GM23338 (cell line): ENCODE measurements at regions not wholly inside any gene's neighbourhood (a gene's known extent, or its start where the extent isn't known, plus 50 kb on each side); places are given as distances from the start of the nearest gene placed in this dataset.

ENCODE experiments used
- EZH2 ChIP-seq: fragments of 200-600 bp; sonication (generic); IDR thresholded peaks from one replicate; pipeline ENCODE4 v1.8.0; 2017; ENCODE audit warnings: antibody characterized with exemption, mild to moderate bottlenecking, low read depth; ENCODE audit not compliant: unreplicated experiment
- EZH2phosphoT487 ChIP-seq: fragments of 200-600 bp; sonication (generic); IDR thresholded peaks from one replicate; pipeline ENCODE4 v1.8.1; 2018; ENCODE audit warnings: antibody characterized with exemption; ENCODE audit not compliant: unreplicated experiment
- JUNB ChIP-seq: IDR thresholded peaks from one replicate; pipeline ENCODE4 v1.6.1; 2016; ENCODE audit warnings: antibody characterized with exemption; ENCODE audit not compliant: unreplicated experiment
- NANOG ChIP-seq: IDR thresholded peaks from 2 replicates; pipeline ENCODE4 v1.6.1; 2016; ENCODE audit warnings: antibody characterized with exemption, borderline replicate concordance
- POLR2AphosphoS5 ChIP-seq: IDR thresholded peaks from 2 replicates; pipeline ENCODE4 v1.6.1; 2016; ENCODE audit warnings: antibody characterized with exemption, low read depth
- ZNF331 ChIP-seq: fragments of 250-450 bp; sonication (Bioruptor Pico); IDR thresholded peaks from 2 replicates; pipeline ENCODE4 v1.5.0; 2020; ENCODE audit warnings: low read depth, mild to moderate bottlenecking, moderate library complexity
- TF ChIP-seq, protein P1 (sequence below), 2 experiments: fragments of 200-600 bp in 1 of 2; sonication (generic) in 1 of 2; conservative IDR thresholded peaks; 2 replicates each; pipeline versions ENCODE4 v1.5.1 to v1.6.1; 2016 to 2017; ENCODE audit warnings: antibody characterized with exemption in 2 of 2, low read depth in 2 of 2, mild to moderate bottlenecking in 2 of 2, moderate library complexity in 1 of 2
- TF ChIP-seq, protein P2 (sequence below): fragments of 250-450 bp; sonication (Bioruptor Pico); IDR thresholded peaks from 2 replicates; pipeline ENCODE4 v1.5.0; 2020; ENCODE audit warnings: mild to moderate bottlenecking, moderate library complexity
- TF ChIP-seq, protein P3 (sequence below): IDR thresholded peaks from one replicate; pipeline ENCODE4 v1.6.1; 2018; ENCODE audit warnings: antibody characterized with exemption; ENCODE audit not compliant: unreplicated experiment

DNA sequence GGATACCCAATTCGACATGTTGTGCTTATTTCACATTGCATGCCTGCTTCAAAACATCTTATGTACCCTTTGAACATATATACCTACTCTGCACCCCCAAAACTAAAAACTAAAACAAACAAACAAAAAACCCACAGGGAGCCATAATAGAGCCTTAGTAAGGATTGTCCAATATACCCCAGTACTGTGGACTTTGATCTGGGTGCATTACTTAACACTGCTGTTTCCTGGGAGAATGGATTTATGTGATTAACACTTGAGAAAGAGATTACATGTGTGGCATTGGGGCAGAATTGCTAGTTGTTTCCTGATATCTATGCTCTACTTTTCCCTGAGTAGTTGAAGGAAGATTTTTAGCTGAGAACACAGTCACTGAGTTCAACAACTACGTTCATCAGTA, 583.4 kb upstream of the ROBO1 start:
- TF ChIP-seq, protein P1, sequence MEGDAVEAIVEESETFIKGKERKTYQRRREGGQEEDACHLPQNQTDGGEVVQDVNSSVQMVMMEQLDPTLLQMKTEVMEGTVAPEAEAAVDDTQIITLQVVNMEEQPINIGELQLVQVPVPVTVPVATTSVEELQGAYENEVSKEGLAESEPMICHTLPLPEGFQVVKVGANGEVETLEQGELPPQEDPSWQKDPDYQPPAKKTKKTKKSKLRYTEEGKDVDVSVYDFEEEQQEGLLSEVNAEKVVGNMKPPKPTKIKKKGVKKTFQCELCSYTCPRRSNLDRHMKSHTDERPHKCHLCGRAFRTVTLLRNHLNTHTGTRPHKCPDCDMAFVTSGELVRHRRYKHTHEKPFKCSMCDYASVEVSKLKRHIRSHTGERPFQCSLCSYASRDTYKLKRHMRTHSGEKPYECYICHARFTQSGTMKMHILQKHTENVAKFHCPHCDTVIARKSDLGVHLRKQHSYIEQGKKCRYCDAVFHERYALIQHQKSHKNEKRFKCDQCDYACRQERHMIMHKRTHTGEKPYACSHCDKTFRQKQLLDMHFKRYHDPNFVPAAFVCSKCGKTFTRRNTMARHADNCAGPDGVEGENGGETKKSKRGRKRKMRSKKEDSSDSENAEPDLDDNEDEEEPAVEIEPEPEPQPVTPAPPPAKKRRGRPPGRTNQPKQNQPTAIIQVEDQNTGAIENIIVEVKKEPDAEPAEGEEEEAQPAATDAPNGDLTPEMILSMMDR (conservative IDR thresholded peaks at IDR 0.05; ENCODE audit: low read depth in 2 of 2) = no peak
- TF ChIP-seq POLR2AphosphoS5 (no peak), EZH2 (no peak), JUNB (no peak), EZH2phosphoT487 (no peak), ZNF331 (CRISPR knock-in tag) (no peak), NANOG (no peak)
- TF ChIP-seq, protein P2, sequence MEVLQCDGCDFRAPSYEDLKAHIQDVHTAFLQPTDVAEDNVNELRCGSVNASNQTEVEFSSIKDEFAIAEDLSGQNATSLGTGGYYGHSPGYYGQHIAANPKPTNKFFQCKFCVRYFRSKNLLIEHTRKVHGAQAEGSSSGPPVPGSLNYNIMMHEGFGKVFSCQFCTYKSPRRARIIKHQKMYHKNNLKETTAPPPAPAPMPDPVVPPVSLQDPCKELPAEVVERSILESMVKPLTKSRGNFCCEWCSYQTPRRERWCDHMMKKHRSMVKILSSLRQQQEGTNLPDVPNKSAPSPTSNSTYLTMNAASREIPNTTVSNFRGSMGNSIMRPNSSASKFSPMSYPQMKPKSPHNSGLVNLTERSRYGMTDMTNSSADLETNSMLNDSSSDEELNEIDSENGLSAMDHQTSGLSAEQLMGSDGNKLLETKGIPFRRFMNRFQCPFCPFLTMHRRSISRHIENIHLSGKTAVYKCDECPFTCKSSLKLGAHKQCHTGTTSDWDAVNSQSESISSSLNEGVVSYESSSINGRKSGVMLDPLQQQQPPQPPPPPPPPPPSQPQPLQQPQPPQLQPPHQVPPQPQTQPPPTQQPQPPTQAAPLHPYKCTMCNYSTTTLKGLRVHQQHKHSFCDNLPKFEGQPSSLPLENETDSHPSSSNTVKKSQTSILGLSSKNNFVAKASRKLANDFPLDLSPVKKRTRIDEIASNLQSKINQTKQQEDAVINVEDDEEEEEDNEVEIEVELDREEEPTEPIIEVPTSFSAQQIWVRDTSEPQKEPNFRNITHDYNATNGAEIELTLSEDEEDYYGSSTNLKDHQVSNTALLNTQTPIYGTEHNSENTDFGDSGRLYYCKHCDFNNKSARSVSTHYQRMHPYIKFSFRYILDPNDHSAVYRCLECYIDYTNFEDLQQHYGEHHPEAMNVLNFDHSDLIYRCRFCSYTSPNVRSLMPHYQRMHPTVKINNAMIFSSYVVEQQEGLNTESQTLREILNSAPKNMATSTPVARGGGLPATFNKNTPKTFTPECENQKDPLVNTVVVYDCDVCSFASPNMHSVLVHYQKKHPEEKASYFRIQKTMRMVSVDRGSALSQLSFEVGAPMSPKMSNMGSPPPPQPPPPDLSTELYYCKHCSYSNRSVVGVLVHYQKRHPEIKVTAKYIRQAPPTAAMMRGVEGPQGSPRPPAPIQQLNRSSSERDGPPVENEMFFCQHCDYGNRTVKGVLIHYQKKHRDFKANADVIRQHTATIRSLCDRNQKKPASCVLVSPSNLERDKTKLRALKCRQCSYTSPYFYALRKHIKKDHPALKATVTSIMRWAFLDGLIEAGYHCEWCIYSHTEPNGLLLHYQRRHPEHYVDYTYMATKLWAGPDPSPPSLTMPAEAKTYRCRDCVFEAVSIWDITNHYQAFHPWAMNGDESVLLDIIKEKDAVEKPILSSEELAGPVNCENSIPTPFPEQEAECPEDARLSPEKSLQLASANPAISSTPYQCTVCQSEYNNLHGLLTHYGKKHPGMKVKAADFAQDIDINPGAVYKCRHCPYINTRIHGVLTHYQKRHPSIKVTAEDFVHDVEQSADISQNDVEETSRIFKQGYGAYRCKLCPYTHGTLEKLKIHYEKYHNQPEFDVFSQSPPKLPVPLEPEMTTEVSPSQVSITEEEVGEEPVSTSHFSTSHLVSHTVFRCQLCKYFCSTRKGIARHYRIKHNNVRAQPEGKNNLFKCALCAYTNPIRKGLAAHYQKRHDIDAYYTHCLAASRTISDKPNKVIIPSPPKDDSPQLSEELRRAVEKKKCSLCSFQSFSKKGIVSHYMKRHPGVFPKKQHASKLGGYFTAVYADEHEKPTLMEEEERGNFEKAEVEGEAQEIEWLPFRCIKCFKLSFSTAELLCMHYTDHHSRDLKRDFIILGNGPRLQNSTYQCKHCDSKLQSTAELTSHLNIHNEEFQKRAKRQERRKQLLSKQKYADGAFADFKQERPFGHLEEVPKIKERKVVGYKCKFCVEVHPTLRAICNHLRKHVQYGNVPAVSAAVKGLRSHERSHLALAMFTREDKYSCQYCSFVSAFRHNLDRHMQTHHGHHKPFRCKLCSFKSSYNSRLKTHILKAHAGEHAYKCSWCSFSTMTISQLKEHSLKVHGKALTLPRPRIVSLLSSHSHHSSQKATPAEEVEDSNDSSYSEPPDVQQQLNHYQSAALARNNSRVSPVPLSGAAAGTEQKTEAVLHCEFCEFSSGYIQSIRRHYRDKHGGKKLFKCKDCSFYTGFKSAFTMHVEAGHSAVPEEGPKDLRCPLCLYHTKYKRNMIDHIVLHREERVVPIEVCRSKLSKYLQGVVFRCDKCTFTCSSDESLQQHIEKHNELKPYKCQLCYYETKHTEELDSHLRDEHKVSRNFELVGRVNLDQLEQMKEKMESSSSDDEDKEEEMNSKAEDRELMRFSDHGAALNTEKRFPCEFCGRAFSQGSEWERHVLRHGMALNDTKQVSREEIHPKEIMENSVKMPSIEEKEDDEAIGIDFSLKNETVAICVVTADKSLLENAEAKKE (CRISPR knock-in tag) = no peak
- TF ChIP-seq, protein P3, sequence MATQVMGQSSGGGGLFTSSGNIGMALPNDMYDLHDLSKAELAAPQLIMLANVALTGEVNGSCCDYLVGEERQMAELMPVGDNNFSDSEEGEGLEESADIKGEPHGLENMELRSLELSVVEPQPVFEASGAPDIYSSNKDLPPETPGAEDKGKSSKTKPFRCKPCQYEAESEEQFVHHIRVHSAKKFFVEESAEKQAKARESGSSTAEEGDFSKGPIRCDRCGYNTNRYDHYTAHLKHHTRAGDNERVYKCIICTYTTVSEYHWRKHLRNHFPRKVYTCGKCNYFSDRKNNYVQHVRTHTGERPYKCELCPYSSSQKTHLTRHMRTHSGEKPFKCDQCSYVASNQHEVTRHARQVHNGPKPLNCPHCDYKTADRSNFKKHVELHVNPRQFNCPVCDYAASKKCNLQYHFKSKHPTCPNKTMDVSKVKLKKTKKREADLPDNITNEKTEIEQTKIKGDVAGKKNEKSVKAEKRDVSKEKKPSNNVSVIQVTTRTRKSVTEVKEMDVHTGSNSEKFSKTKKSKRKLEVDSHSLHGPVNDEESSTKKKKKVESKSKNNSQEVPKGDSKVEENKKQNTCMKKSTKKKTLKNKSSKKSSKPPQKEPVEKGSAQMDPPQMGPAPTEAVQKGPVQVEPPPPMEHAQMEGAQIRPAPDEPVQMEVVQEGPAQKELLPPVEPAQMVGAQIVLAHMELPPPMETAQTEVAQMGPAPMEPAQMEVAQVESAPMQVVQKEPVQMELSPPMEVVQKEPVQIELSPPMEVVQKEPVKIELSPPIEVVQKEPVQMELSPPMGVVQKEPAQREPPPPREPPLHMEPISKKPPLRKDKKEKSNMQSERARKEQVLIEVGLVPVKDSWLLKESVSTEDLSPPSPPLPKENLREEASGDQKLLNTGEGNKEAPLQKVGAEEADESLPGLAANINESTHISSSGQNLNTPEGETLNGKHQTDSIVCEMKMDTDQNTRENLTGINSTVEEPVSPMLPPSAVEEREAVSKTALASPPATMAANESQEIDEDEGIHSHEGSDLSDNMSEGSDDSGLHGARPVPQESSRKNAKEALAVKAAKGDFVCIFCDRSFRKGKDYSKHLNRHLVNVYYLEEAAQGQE = no peak
